ENCODE measurements at regions not wholly inside any gene's neighbourhood (a gene's known extent, or its start where the extent isn't known, plus 50 kb on each side); places are given as distances from the start of the nearest gene placed in this dataset.

DNA sequence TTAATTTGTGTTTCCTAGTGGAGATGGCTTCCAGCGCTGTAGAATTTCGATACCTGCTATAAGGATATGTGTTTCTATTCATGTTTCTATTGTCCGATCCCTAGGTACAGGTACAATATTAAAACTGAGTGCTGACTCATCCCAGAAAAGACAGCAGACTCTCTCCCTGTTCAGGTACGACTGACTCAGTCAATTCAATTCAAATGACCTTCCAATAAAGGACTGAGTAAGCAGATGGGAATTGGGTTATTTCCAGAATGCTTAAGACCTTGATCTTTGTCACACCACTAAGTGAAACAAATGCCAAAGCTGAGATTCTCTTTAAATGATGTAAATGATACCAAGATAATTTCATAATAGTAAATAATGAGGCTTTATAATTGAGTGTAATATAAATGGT, 1596.9 kb downstream of the RPA4 start:
- H3K27me3 Mint-ChIP-seq (ENCODE audit: insufficient read depth): no peaks in the 10 kb centered on the region

GRCh38 chrX:98481636-98482035, 1597.9 kb downstream of the RPA4 start:
- no peak overlapping the region for H3K4me3 ChIP-seq (ENCODE audit: low read length)
- H3K36me3 ChIP-seq (ENCODE audit: control insufficient read depth, insufficient read depth, low read length): no peaks in the 10 kb centered on the region
- 94 to 100% methylated on average over 1 to 3 of the region's 3 CpGs for WGBS, 2 experiments (ENCODE audit: insufficient coverage in 1 of 2, insufficient read length in 1 of 2)
- no peaks in the 10 kb centered on the region for H3K4me1 ChIP-seq (ENCODE audit: control insufficient read depth, insufficient read depth, low read length)
- Mint-ChIP-seq H3K4me1 (no peaks in the 10 kb centered on the region), H3K27me3 (ENCODE audit: insufficient read depth) (no peaks in the 10 kb centered on the region), H3K27ac (no peak overlapping the region), H3K9me3 (no peaks in the 10 kb centered on the region), H3K4me3 (no peak overlapping the region), H3K36me3 (ENCODE audit: low read depth) (no peaks in the 10 kb centered on the region)
- no peak for DNase-seq
- no peak for TF ChIP-seq CTCF (conservative IDR thresholded peaks at IDR 0.05)
- H3K27me3 ChIP-seq (ENCODE audit: control insufficient read depth, insufficient read depth, low read length, poor library complexity, severe bottlenecking): no peaks in the 10 kb centered on the region
- no peak overlapping the region for H3K9ac ChIP-seq (ENCODE audit: extremely low read depth, low read length, poor library complexity, severe bottlenecking)
- H3K9me3 ChIP-seq (ENCODE audit: control insufficient read depth, low read length): no peaks in the 10 kb centered on the region
- H3K27ac ChIP-seq (ENCODE audit: low read depth, low read length): no peak overlapping the region

More for the DNA sequence above, 1596.9 kb downstream of the RPA4 start:
- Histone ChIP-seq H3K27me3 (ENCODE audit: control insufficient read depth, insufficient read depth, low read length, poor library complexity, severe bottlenecking) (no peaks in the 10 kb centered on the region), H3K36me3 (ENCODE audit: control insufficient read depth, insufficient read depth, low read length) (no peaks in the 10 kb centered on the region), H3K9me3 (ENCODE audit: control insufficient read depth, low read length) (no peaks in the 10 kb centered on the region), H3K4me3 (ENCODE audit: low read length) (no peak overlapping the region), H3K9ac (ENCODE audit: extremely low read depth, low read length, poor library complexity, severe bottlenecking) (no peak overlapping the region), H3K27ac (ENCODE audit: low read depth, low read length) (no peak overlapping the region), H3K4me1 (ENCODE audit: control insufficient read depth, insufficient read depth, low read length) (no peaks in the 10 kb centered on the region)
- Mint-ChIP-seq H3K36me3 (ENCODE audit: low read depth) (no peaks in the 10 kb centered on the region), H3K4me3 (no peak overlapping the region), H3K9me3 (no peaks in the 10 kb centered on the region), H3K4me1 (no peaks in the 10 kb centered on the region), H3K27ac (no peak overlapping the region)
- no peak for TF ChIP-seq CTCF (conservative IDR thresholded peaks at IDR 0.05)
- no peak for DNase-seq
- 90% methylated on average over 3 of the region's 4 CpGs; no CpG with 5 or more reads in 1 of the 2 experiments for WGBS, 2 experiments (ENCODE audit: insufficient coverage in 1 of 2, insufficient read length in 1 of 2)

GRCh38 chrX:98490670-98491069, 1607.0 kb downstream of the RPA4 start:
- no peak for TF ChIP-seq CTCF (conservative IDR thresholded peaks at IDR 0.05)
- Mint-ChIP-seq H3K27ac (no peak overlapping the region), H3K4me1 (no peaks in the 10 kb centered on the region), H3K36me3 (ENCODE audit: low read depth) (no peaks in the 10 kb centered on the region), H3K9me3 (peaks cover 5% of the 10 kb centered on the region), H3K27me3 (ENCODE audit: insufficient read depth) (no peaks in the 10 kb centered on the region), H3K4me3 (no peak overlapping the region)
- Histone ChIP-seq H3K9ac (ENCODE audit: extremely low read depth, low read length, poor library complexity, severe bottlenecking) (no peak overlapping the region), H3K9me3 (ENCODE audit: control insufficient read depth, low read length) (no peaks in the 10 kb centered on the region), H3K4me1 (ENCODE audit: control insufficient read depth, insufficient read depth, low read length) (no peaks in the 10 kb centered on the region), H3K4me3 (ENCODE audit: low read length) (no peak overlapping the region), H3K36me3 (ENCODE audit: control insufficient read depth, insufficient read depth, low read length) (no peaks in the 10 kb centered on the region), H3K27me3 (ENCODE audit: control insufficient read depth, insufficient read depth, low read length, poor library complexity, severe bottlenecking) (no peaks in the 10 kb centered on the region), H3K27ac (ENCODE audit: low read depth, low read length) (no peak overlapping the region)
- DNase-seq: no peak
- 79% methylated on average over 1 of the region's 1 CpG; no CpG with 5 or more reads in 1 of the 2 experiments for WGBS, 2 experiments (ENCODE audit: insufficient coverage in 1 of 2, insufficient read length in 1 of 2)

Data from endodermal cell (in vitro differentiated cells).